HG03045 (cell line): ENCODE measurements at regions not wholly inside any gene's neighbourhood (a gene's known extent, or its start where the extent isn't known, plus 50 kb on each side); places are given as distances from the start of the nearest gene placed in this dataset.

Experiments used
- ATAC-seq: cut with Tn5 transposase; IDR thresholded peaks from one replicate; pipeline ENCODE4 v1.9.1; 2021; ENCODE audit warnings: mild to moderate bottlenecking, moderate library complexity; ENCODE audit not compliant: unreplicated experiment

DNA sequence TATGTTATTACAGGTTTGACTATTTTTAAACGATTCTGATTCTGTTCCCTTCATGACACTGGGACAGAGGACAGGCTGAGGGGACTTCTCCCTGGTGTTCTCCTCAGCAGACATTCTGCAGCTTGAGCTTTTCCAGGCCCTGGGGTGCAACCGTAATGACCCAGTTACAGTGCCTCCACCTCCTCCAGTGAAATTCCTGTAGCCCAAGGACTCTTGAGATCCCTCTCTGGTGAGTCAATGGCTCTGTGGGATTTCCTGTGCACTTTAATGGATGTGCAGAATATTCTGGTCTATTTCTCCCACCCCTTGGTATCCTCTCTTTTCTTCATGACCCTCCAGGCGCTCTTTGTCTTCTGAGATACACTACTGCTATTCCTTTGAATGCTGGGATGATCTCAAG lies 319.3 kb downstream of the INHBA start:
- ATAC-seq: no peak

DNA sequence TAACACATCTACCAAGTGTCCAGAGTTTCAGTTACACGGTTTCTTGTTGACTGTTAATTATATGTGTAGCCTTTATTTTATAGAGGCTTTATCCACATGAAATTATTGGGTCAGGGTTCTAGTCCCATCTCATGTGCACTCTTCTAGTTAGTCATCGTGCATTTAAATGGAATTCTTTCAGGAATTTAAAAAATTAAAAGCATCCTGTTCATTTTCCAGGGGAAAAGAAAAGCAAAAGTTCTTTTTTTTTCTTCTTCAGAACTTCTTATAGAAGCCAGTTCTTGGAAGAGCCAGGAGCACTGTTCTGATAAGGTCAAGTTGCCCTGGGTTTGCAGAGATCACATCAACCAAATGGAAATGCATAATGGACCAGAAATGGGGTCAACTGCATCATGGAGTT lies 324.7 kb downstream of the INHBA start:
- no peak for ATAC-seq

DNA sequence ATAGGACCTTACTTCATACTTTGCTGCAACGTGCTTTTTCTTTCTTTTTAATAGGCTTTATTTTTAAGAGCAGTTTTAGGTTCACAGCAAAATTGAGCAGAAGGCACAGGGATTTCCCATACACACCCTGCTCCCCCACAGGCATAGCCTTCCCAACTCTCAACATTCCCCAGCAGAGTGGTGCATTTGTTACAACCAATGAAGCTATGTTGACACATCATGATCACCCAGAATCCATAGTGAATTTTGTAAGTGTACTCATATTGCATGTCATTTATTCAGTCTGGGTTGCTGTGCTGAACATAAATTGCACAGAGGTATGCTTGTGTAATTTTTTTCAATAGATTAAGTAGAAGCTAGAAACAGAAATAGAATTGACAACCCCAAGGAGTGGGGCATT lies 327.3 kb downstream of the INHBA start:
- ATAC-seq: no peak

DNA sequence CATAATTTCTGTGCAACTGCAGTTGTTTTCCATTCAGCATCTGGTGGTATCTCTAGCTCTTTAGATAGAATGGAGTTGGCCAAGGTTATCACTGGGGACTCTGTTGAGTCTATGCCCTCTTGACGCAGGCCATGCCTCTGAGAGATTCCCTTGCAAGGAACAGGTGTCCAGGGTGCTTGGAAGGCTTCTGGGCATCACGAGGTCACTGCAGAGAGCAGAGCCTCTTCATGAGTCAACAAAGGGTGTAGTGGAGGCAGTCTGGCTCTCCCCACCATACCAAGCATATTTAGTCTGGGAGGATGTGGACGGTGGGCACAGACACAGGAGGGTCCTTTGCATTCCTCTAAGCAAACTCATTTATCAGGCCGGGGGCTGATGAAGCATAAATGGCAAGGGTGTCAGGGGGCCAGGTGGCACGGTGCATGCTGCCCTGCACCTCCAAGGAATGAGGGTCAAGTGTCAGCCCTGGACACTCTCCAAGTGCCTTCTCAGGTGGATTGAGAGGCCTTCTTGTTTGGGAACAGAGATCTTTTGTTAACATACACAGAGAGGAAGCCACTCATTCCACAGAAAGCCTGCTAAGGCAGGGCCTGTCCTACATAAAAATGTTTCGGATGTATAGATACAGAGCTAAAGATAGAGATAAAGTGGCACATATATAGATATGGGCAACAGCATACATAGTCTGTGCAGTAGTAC lies 328.6 kb downstream of the INHBA start:
- ATAC-seq: no peak

DNA sequence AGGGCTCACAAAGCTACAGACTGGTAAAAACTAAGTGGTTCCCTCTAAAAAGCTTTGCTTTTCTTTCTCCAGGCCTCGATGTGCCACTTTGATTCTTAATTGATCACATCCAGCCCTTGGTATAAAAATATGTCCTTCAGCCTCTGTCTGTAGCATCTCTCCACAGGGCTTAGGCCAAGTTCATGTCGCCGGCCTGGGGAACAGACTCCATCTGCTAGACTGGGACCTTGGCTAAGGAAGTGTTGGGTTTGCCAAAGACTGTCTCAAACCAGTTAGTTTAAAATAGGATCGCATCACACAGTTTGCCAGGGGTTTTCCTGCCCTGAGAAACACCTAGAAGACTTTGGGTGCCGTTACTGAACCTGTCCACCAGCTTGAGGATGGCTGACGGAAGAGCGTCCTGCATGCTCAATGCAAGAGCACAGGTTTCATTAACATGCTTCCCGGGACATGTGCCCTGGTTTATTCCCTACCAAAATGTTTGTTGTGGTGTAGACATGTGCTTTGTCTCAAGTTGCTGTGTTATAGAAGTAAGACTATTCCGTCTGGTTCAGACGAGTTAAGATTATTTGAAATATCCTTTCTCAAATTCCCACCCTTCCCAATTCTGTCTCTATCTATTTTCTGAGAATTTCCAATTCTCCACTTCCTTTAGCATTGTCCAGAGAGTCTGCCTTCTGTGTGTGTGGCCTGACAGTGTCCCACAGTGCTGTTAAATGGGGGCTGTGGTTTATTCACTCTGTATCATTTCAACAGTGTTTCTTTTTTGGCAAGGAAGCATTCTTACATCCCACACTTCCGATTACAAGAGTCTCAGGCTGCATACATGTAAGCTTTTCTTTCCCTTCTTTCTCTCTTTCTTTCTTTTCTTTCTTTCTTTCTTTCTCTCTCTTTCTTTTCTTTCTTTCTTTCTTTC lies 334.7 kb downstream of the INHBA start:
- no peak for ATAC-seq

DNA sequence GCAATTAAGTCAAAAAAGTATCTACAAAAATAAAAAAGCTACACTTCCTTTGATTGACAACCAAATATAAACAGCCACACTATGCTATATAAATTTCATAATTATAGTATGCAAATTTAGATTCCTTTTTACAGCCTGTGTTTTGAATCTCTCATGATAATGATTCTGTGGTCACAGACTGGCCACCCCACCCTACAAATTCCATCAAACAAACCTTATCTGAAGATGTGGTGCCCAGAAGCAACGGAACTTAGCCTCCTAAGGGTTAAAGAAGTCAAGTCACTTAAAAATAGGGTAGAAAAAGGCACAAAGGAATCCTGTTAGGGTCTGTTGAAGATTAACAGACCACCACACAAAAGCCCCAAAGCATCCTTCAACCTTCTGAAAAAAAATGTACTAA lies 351.8 kb downstream of the INHBA start:
- no peak for ATAC-seq

DNA sequence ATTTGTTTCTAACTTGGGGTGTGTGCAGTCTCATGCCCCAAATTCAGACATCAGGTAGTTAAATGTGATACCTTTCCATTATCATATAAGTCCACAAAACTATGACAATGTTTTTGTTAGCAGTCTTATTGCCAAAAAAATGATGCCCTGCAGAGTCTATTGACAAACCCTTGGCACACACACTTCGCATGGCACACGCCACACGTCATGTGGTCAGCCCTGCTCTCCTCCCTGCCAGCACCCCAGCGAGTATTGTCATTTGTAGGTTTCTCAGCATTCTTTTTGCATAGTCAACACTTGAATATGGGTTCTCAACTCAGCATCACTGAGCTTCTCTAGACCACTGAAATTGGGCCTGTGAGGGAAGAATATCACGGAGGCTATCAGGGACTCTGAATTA lies 356.0 kb downstream of the INHBA start:
- ATAC-seq: no peak

DNA sequence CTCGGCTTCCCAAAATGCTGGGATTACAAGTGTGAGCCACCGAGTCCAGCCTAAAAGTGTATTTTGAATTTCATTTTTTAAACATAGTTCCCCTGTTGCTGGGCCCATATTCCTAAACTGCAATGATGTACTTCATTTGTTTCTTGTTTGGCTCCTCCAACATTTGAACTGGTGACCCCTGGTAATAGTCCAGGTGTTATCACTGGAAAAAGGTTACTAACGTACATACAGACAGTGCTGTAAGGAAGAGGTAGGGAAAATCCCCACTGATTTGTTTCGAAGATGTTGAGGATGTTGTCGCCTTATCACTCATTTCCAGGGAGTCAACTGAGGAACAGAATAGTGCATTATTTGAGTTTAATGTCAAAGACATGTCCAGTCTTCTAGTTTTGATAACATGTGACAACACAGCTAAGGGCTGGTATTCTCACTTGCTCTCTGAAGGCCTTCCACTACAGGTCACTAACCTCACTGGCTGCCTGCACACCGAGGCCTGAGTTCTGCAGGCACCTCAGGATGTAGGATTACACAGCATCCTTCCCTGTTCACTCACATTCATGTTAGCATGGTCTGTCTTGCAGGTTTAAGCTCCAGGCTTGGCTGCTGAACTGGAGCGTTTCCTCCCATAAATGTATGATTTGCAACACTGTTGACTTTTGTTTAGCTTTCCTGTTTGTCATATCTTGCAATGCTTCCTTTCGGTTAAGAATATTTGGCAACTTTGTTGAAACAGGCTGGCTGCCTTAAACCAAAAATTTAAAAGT lies 362.8 kb downstream of the INHBA start:
- ATAC-seq: no peak

DNA sequence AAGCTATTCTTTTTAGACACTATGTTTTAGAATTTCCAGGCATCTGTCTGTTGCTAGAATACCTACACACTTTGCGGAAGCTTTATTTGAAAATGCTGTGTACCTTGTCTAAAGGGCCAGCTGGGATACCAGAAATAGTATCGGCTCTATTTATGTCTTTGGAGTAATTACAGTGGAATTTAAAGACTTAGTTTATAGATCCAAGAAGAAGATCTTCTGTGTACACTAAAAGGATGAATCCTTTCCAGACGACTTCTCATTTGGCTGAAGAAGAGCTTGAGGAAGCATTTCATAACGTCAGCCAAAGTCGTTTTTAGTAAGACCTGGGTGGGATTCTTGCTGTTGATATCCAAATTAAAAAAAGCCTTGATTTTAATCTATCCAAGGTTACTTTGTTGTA lies 365.9 kb downstream of the INHBA start:
- no peak for ATAC-seq

DNA sequence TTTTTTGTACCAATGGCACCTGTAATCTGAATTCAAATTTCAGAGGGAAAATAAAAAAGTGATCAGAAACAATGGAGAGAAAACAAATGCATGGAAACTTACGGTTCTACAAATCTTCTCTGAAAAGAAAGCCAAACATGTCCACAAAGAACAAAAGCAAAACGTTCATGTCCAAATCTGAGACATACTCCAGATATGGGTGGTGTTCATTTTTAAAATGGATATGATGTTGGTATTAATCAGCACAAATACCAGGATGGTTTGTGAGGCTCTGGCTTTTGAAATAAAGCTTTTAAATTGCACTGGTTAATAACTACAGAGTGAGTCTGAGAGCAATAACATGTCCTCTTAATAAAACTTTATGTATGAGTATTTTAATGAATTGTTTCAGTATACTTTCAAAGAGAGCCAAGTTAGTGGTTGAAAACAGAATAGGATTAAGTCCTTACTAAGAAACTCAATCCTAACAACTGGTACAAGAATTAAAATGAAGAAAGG lies 366.4 kb downstream of the INHBA start:
- no peak for ATAC-seq

DNA sequence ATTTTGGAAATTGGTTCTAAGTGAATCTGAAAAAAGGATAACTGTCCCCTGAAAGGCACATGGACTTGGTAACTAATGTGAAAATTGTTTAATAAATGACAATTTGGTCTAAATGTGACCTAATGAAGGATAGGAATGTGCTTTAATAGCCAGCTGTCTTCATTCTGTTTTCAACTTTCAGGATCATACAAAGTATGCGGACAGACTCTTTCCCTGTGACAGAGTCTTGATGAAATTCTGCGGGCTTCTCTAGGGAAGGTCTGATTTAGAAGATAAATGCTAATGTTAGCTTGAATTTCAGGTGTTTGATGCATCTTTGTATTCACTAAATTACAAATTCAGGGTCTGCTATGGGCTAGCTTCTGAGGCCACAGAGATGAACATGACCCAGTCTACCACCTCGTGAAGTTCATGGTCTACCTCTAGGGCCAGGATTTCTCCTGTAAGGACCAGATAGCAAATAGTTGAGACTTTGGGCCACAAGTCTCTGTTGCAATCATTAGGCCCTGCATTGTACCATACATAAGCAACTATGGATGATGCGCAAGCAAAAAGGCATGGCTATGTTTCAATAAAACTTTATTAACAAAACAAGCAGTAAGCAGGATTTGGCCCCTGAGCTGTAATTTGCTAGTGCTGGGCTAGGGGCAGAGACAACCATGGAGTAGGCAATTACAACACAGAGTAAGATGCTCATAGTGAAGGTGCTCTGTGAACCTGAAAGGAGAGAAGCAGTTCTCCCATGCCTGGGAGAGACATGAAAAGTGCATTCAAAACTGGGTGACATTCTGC lies 368.6 kb downstream of the INHBA start:
- ATAC-seq: no peak

DNA sequence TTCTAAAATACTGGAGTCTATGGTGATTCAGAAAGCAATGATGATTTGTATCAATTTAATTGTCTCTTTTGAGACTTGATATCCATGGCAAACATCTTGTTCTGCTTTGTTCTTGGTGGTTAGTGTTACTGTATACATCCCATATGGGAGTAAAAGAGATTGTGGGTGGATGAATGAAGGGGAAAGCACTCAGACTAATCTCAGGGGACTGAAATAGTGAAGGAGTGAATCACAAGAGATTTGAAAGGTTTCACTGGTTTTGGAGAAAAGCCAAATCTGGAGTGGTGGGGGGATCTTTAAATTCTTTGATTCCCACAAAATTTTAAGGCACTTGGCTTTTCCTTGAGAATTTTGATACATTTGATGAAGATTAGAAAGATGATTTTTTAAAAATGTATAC lies 369.4 kb downstream of the INHBA start:
- ATAC-seq: no peak

DNA sequence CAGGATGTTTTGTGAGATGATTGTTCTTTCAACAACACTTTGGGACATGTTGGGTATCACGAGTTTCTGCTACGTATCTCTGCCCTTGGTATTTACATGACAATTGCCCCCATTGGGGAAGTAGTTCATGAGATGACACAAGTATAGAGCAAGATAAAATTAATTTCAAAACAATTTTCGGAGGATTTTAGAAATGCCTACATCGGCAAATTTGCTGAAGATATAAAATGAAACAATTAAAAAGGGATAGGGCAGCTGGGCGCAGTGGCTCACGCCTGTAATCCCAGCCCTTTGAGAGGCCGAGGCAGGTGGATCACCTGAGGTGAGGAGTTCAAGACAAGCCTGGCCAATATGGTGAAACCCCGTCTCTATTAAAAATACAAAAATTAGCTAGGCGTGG lies 371.7 kb downstream of the INHBA start:
- no peak for ATAC-seq

DNA sequence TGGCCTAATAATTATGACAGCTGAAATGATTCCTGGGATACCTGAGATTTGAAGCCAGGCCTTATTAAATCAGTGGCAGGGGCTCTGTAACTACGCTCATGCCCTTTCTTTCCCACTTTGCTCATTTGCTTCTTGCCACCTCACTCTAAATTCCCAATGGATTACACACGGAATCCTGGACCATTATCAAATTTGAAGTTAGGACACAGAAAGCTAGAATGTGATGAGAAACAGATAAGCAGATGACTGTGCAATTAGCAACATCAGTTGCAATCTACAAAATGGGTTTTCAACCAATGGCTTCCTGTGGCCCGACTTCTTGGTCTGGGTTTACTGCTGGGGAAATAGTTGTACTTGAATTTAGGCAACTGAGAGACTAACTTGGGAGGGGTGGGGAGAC lies 374.3 kb downstream of the INHBA start:
- ATAC-seq: no peak

DNA sequence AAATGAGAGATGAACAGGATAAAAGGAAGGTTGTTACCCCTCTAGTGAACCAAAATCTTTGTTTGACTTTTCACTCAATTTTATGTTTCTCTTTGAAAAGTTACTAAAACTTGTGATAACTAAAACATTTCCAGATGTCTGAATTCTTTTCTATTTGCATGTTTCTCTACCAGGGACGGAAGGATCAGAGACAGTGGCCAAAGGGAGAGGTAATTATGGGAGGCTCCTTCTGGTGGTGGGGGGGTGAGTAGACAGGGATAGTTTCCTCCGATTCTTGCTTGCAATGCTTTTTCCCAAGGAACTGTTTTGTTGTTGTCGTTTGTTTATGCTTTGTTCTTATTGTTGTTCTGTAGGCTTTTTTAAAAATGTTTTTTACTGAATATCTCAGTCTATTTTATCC lies 374.8 kb downstream of the INHBA start:
- ATAC-seq: no peak

DNA sequence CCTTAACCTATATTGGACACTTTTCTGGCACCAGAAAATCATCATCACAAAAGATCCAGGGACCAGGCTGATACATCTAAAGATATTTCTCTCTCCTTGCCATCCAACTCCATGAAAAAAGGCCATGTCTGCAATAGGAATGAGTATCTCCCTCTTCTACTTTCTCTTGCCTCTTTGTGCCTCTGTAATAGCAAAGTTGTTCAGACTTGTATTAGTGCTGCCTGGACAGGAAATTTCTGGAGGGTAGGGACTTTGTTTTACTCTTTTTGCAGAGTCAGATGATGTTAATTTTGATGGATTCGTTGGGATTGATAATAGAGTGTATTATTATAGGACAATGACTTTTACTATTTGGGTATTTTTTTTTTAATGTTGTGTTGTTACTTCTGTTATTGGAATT lies 376.3 kb downstream of the INHBA start:
- no peak for ATAC-seq

DNA sequence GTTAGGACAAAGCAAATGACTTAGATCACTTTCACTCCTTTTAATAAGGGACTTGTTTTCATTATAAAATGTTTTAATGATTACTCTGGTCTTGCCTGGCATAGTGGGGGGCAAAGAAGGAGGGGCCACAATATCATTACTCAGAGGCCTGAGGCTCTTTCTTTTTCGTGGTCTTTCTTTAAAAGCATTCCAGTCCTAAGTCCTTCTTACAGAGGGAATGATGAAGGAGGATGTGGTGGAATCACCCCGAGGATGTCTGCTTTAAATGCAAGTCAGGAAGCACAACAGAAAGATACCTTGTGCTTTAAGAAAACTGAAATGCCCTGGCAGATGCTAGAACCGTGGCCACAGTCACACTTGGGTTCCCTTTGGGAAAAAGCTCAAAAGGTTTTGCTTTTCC lies 379.1 kb downstream of the INHBA start:
- ATAC-seq: no peak

DNA sequence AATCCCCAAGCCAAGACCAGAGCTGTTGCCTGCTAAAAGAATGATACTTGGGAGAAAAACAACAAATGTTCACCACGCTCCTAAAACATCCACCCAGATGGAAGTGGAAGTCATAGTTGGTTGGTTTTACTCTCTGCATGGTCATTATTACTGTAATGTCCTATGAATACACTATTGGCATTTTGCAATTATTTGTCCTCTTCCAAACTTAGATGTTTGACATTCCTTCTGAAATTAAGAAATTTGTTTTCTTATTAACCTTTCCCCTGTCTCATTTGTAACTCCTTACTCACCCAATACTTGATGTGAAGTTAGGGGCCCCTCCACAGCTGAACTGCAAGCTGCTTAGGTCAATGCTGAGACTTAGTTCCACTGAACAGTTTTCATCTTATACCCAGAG lies 383.3 kb downstream of the INHBA start:
- ATAC-seq: no peak

DNA sequence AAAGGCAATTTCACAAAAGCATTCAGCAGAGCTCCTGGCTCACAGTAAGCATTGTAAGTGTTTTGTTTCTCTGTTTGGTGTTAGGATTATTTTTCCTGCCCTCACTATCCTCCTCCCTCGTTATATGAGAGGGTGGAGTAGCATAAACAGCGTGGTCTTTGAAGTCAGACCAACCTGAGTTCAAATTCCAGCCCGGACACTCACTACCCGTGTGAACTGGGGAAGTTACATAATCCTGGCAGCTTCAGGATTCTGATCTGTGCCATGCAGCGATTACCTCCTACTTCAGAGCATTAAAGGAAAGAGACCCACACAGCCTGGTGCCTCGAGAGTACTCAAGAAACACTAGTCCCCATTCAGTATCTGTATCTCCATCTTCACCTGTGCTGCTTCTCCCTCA lies 386.5 kb downstream of the INHBA start:
- ATAC-seq: no peak

DNA sequence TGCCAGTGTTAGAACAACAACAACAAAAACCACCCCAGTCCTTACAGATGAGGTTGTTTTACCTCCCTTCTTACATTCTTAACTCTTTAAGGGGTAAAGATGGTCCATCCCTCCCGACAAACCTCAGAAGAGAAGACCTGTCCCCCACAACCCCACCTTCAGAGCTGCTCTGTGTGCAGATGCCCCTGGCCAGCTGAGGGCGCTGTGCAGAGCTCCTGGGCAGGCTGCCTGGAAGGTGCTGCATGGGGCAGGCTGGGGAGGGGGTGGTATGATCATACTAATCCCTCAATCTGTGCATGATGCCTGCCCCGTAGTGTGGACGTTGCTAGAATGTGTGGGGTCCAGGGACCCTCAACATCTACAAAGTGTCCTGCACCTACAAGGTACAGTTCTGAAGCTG lies 387.1 kb downstream of the INHBA start:
- no peak for ATAC-seq

DNA sequence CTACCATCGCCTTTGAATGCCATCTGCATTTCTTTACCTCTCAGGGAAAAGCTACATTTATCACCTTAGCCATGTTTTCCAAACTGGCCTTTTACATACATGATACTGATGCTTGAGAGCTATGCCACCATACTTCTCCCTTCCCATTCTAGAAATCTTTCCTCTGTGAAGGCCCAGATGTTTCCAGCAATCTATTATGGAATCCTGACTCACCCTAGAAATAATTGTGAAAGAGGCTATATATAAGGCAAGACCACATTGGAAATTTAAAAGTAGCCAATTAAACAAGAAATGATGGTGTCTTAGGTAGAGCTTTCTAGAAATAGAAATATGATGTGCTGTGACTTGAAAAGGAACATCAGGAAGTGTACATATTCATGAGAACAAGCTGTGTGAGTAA lies 389.7 kb downstream of the INHBA start:
- no peak for ATAC-seq
